ENCODE measurements at regions not wholly inside any gene's neighbourhood (a gene's known extent, or its start where the extent isn't known, plus 50 kb on each side); places are given as distances from the start of the nearest gene placed in this dataset.

- POLR2A ChIA-PET = no interaction called here
- no peaks in the 10 kb centered on the region for H3K36me3 Mint-ChIP-seq
Measured at GRCh38 chr4:156238171-156238570, 284.5 kb upstream of the CTSO start.

DNA sequence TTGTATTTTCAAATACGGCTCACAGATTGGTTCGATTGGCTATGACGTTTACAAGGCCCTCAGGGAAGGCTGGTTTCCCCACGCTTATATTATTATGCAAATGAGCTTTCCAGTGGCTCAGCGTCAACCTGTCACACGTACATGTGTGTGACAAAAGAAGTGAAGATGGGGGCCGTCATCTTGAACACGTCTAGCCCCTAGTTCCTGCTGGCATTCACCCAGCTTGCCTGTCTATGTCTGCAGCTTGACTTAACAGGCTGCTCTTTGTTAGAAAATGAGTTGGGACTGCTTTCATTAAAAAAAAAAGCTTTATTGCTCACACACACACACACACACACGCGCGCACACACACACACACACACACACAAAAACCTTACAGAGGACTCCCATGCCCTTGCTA lies 283.6 kb upstream of the CTSO start:
- Mint-ChIP-seq H3K27me3 (no peaks in the 10 kb centered on the region), H3K27ac (no peak overlapping the region), H3K4me3 (no peak overlapping the region), H3K36me3 (no peaks in the 10 kb centered on the region), H3K9me3 (peaks cover 5 to 10% (median 5%) of the 10 kb centered on the region in 5 donors), H3K4me1 (no peaks in the 10 kb centered on the region)
- CTCF ChIA-PET = no interaction called here
- DNase-seq = no peak
- no peak overlapping the region for H3K4me3 ChIP-seq (ENCODE audit: low read length)
- H3K9me3 ChIP-seq (ENCODE audit: low read length) = no peaks in the 10 kb centered on the region
- POLR2A ChIA-PET = no interaction called here
- no peak overlapping the region for H3K27ac ChIP-seq (ENCODE audit: low read depth, low read length)
- no peaks in the 10 kb centered on the region for H3K36me3 ChIP-seq (ENCODE audit: insufficient read depth, low read length)
- no peaks in the 10 kb centered on the region for H3K4me1 ChIP-seq (ENCODE audit: insufficient read depth, low read length)
- H3K27me3 ChIP-seq (ENCODE audit: insufficient read depth, low read length, poor library complexity, severe bottlenecking) = no peaks in the 10 kb centered on the region

More at GRCh38 chr4:156238171-156238570, 284.5 kb upstream of the CTSO start:
- CTCF ChIA-PET = no interaction called here
- H3K4me1 Mint-ChIP-seq = no peaks in the 10 kb centered on the region
- Histone ChIP-seq H3K4me1 (ENCODE audit: insufficient read depth, low read length) (no peaks in the 10 kb centered on the region), H3K36me3 (ENCODE audit: insufficient read depth, low read length) (no peaks in the 10 kb centered on the region), H3K27ac (ENCODE audit: low read depth, low read length) (no peak overlapping the region), H3K9me3 (ENCODE audit: low read length) (no peaks in the 10 kb centered on the region), H3K27me3 (ENCODE audit: insufficient read depth, low read length, poor library complexity, severe bottlenecking) (no peaks in the 10 kb centered on the region), H3K4me3 (ENCODE audit: low read length) (no peak overlapping the region)
- H3K27ac Mint-ChIP-seq = no peak overlapping the region
- DNase-seq = no peak
- H3K4me3 Mint-ChIP-seq = no peak overlapping the region
- H3K9me3 Mint-ChIP-seq = peaks cover 3 to 10% (median 5%) of the 10 kb centered on the region in 5 donors
- H3K27me3 Mint-ChIP-seq = no peaks in the 10 kb centered on the region

- CTCF ChIA-PET = no interaction called here
- no peaks in the 10 kb centered on the region for H3K27me3 Mint-ChIP-seq
- H3K9me3 ChIP-seq (ENCODE audit: low read length) = no peaks in the 10 kb centered on the region
Measured at GRCh38 chr4:156230176-156230575, 276.5 kb upstream of the CTSO start.

GRCh38 chr4:156228676-156229075 lies 275.0 kb upstream of the CTSO start:
- Mint-ChIP-seq H3K4me1 (no peaks in the 10 kb centered on the region), H3K27me3 (no peaks in the 10 kb centered on the region), H3K9me3 (peaks cover 0 to 4% (median 2%) of the 10 kb centered on the region in 5 donors), H3K4me3 (no peak overlapping the region), H3K27ac (no peak overlapping the region), H3K36me3 (no peaks in the 10 kb centered on the region)
- DNase-seq = no peak
- Histone ChIP-seq H3K4me3 (ENCODE audit: low read length) (no peak overlapping the region), H3K9me3 (ENCODE audit: low read length) (no peaks in the 10 kb centered on the region), H3K27ac (ENCODE audit: low read depth, low read length) (no peak overlapping the region), H3K4me1 (ENCODE audit: insufficient read depth, low read length) (no peaks in the 10 kb centered on the region), H3K27me3 (ENCODE audit: insufficient read depth, low read length, poor library complexity, severe bottlenecking) (no peaks in the 10 kb centered on the region), H3K36me3 (ENCODE audit: insufficient read depth, low read length) (no peaks in the 10 kb centered on the region)
- ChIA-PET CTCF (no interaction called here), POLR2A (no interaction called here)

More at GRCh38 chr4:156230176-156230575, 276.5 kb upstream of the CTSO start:
- Histone ChIP-seq H3K4me3 (ENCODE audit: low read length) (no peak overlapping the region), H3K27ac (ENCODE audit: low read depth, low read length) (no peak overlapping the region), H3K27me3 (ENCODE audit: insufficient read depth, low read length, poor library complexity, severe bottlenecking) (no peaks in the 10 kb centered on the region), H3K4me1 (ENCODE audit: insufficient read depth, low read length) (no peaks in the 10 kb centered on the region), H3K36me3 (ENCODE audit: insufficient read depth, low read length) (no peaks in the 10 kb centered on the region)
- Mint-ChIP-seq H3K4me1 (no peaks in the 10 kb centered on the region), H3K9me3 (peaks cover 0 to 4% (median 2%) of the 10 kb centered on the region in 5 donors), H3K27ac (no peak overlapping the region), H3K36me3 (no peaks in the 10 kb centered on the region), H3K4me3 (no peak overlapping the region)
- DNase-seq = no peak
- POLR2A ChIA-PET = no interaction called here

- no peaks in the 10 kb centered on the region for H3K27me3 Mint-ChIP-seq
- no peaks in the 10 kb centered on the region for H3K9me3 ChIP-seq (ENCODE audit: low read length)
- POLR2A ChIA-PET = no interaction called here
- H3K36me3 ChIP-seq (ENCODE audit: insufficient read depth, low read length) = no peaks in the 10 kb centered on the region
- H3K36me3 Mint-ChIP-seq = no peaks in the 10 kb centered on the region
- H3K27ac ChIP-seq (ENCODE audit: low read depth, low read length) = no peak overlapping the region
- peaks cover 0 to 4% (median 0%) of the 10 kb centered on the region in 5 donors for H3K9me3 Mint-ChIP-seq
- no peak overlapping the region for H3K4me3 ChIP-seq (ENCODE audit: low read length)
- no peaks in the 10 kb centered on the region for H3K27me3 ChIP-seq (ENCODE audit: insufficient read depth, low read length, poor library complexity, severe bottlenecking)
- DNase-seq = no peak
- CTCF ChIA-PET = no interaction called here
- H3K27ac Mint-ChIP-seq = no peak overlapping the region
- no peak overlapping the region for H3K4me3 Mint-ChIP-seq
- H3K4me1 ChIP-seq (ENCODE audit: insufficient read depth, low read length) = no peaks in the 10 kb centered on the region
- H3K4me1 Mint-ChIP-seq = no peaks in the 10 kb centered on the region
Measured at GRCh38 chr4:156227321-156227720, 273.7 kb upstream of the CTSO start.

DNA sequence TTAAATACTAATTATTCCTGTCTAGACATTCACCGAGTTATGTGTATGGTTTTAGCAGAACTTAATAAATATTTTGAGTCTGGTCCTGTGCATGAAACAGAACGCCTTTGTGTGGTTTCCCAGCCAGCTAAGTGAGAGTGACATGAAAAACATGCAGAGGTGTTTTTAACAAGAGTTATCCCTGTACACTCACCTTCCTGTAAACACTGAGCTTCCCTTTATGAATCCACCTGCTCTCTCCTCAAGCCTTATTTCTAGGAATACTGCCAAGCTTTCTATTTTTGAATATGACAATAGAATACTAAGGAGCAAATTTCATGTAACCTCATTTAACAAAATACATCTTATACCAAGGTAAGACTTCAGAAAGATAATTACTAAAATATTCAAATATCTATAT lies 270.3 kb upstream of the CTSO start:
- H3K27ac Mint-ChIP-seq = no peak overlapping the region
- H3K4me1 Mint-ChIP-seq = no peaks in the 10 kb centered on the region
- POLR2A ChIA-PET = no interaction called here

DNA sequence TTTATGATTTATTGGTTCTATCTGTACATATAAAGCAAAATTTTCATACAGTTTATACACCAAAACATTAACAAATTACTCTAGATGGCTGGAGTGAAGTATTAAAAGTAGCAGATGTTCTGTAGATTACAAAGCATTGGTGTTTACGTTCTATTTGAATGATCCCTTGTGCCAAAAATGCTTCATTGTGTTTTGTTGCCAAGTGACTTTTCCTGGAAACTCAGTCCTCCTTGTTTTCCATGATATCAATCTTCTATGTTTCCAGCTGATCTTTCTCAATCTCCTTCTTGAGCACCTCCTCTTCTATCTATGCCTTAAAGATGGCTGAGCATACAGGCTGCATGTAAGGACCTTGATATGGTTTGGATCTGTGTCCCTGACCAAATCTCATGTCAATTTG lies 263.6 kb upstream of the CTSO start:
- no peak overlapping the region for H3K27ac Mint-ChIP-seq
- ChIA-PET CTCF (no interaction called here), POLR2A (no interaction called here)
- no peak overlapping the region for H3K4me3 Mint-ChIP-seq
- Histone ChIP-seq H3K4me3 (ENCODE audit: low read length) (no peak overlapping the region), H3K27me3 (ENCODE audit: insufficient read depth, low read length, poor library complexity, severe bottlenecking) (no peaks in the 10 kb centered on the region), H3K4me1 (ENCODE audit: insufficient read depth, low read length) (no peaks in the 10 kb centered on the region), H3K9me3 (ENCODE audit: low read length) (no peaks in the 10 kb centered on the region), H3K27ac (ENCODE audit: low read depth, low read length) (no peak overlapping the region), H3K36me3 (ENCODE audit: insufficient read depth, low read length) (no peaks in the 10 kb centered on the region)
- peaks cover 7 to 19% (median 12%) of the 10 kb centered on the region in 5 donors for H3K9me3 Mint-ChIP-seq
- DNase-seq = no peak
- no peaks in the 10 kb centered on the region for H3K36me3 Mint-ChIP-seq
- no peaks in the 10 kb centered on the region for H3K27me3 Mint-ChIP-seq
- no peaks in the 10 kb centered on the region for H3K4me1 Mint-ChIP-seq

More for the DNA sequence above, 270.3 kb upstream of the CTSO start:
- no peak for DNase-seq
- Mint-ChIP-seq H3K36me3 (no peaks in the 10 kb centered on the region), H3K27me3 (no peaks in the 10 kb centered on the region), H3K9me3 (peaks cover 2 to 14% (median 9%) of the 10 kb centered on the region in 5 donors), H3K4me3 (no peak overlapping the region)
- H3K27ac ChIP-seq (ENCODE audit: low read depth, low read length) = no peak overlapping the region
- CTCF ChIA-PET = no interaction called here
- H3K4me3 ChIP-seq (ENCODE audit: low read length) = no peak overlapping the region
- no peaks in the 10 kb centered on the region for H3K36me3 ChIP-seq (ENCODE audit: insufficient read depth, low read length)
- H3K9me3 ChIP-seq (ENCODE audit: low read length) = no peaks in the 10 kb centered on the region
- no peaks in the 10 kb centered on the region for H3K27me3 ChIP-seq (ENCODE audit: insufficient read depth, low read length, poor library complexity, severe bottlenecking)
- no peaks in the 10 kb centered on the region for H3K4me1 ChIP-seq (ENCODE audit: insufficient read depth, low read length)

GRCh38 chr4:156201050-156201449 lies 247.4 kb upstream of the CTSO start:
- peaks cover 0 to 23% (median 5%) of the 10 kb centered on the region in 5 donors for H3K9me3 Mint-ChIP-seq
- no peaks in the 10 kb centered on the region for H3K36me3 Mint-ChIP-seq
- no peaks in the 10 kb centered on the region for H3K9me3 ChIP-seq (ENCODE audit: low read length)
- H3K27me3 ChIP-seq (ENCODE audit: insufficient read depth, low read length, poor library complexity, severe bottlenecking) = no peaks in the 10 kb centered on the region
- H3K4me3 ChIP-seq (ENCODE audit: low read length) = no peak overlapping the region
- no peaks in the 10 kb centered on the region for H3K36me3 ChIP-seq (ENCODE audit: insufficient read depth, low read length)
- H3K27ac ChIP-seq (ENCODE audit: low read depth, low read length) = no peak overlapping the region
- H3K27ac Mint-ChIP-seq = no peak overlapping the region
- H3K4me3 Mint-ChIP-seq = no peak overlapping the region
- POLR2A ChIA-PET = no interaction called here
- no peaks in the 10 kb centered on the region for H3K27me3 Mint-ChIP-seq
- no peaks in the 10 kb centered on the region for H3K4me1 Mint-ChIP-seq
- CTCF ChIA-PET = no interaction called here
- DNase-seq = no peak
- no peaks in the 10 kb centered on the region for H3K4me1 ChIP-seq (ENCODE audit: insufficient read depth, low read length)

DNA sequence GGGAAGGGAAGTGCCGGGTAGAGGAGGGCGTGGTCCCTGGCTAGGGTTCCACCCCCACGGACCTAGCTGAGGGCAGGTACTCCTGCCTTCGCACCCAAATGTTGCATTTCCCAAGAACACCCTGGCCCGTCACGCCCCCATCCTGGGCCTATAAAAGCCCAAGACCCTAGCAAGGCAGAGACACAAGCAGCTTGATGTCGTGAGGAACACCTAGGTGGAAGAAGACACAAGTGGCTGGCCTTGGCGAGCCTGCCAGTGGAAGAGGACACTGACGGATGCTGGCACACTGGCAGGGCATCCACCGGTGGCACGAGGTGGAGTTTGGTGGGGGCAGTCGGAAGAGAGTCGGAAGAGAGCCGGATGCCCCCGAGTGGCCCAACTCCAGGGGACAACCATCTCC lies 244.8 kb upstream of the CTSO start:
- Mint-ChIP-seq H3K4me3 (no peak overlapping the region), H3K4me1 (no peaks in the 10 kb centered on the region), H3K9me3 (peaks cover 0 to 22% (median 6%) of the 10 kb centered on the region in 5 donors), H3K27ac (no peak overlapping the region), H3K27me3 (no peaks in the 10 kb centered on the region), H3K36me3 (no peaks in the 10 kb centered on the region)
- Histone ChIP-seq H3K9me3 (ENCODE audit: low read length) (no peaks in the 10 kb centered on the region), H3K4me3 (ENCODE audit: low read length) (no peak overlapping the region), H3K36me3 (ENCODE audit: insufficient read depth, low read length) (no peaks in the 10 kb centered on the region), H3K4me1 (ENCODE audit: insufficient read depth, low read length) (no peaks in the 10 kb centered on the region), H3K27me3 (ENCODE audit: insufficient read depth, low read length, poor library complexity, severe bottlenecking) (no peaks in the 10 kb centered on the region), H3K27ac (ENCODE audit: low read depth, low read length) (no peak overlapping the region)
- POLR2A ChIA-PET = no interaction called here
- CTCF ChIA-PET = no interaction called here
- DNase-seq = no peak

Data from CD8-positive, alpha-beta memory T cell (primary cell).